DND-41 (cell line): ENCODE measurements at regions not wholly inside any gene's neighbourhood (a gene's known extent, or its start where the extent isn't known, plus 50 kb on each side); places are given as distances from the start of the nearest gene placed in this dataset.

ENCODE experiments used
- EZH2 ChIP-seq: IDR thresholded peaks from 3 replicates; pipeline ENCODE4 v1.6.1; 2012; ENCODE audit warnings: borderline replicate concordance, low read depth, mild to moderate bottlenecking, moderate library complexity, low read length, inconsistent platforms; ENCODE audit not compliant: severe bottlenecking
- TF ChIP-seq, protein P1 (sequence below): IDR thresholded peaks from 2 replicates; pipeline ENCODE4 v1.5.1; 2012; ENCODE audit warnings: borderline replicate concordance, low read length, moderate library complexity, mild to moderate bottlenecking; ENCODE audit not compliant: poor library complexity, severe bottlenecking; ENCODE audit errors: extremely low read depth

- TF ChIP-seq, protein P1, sequence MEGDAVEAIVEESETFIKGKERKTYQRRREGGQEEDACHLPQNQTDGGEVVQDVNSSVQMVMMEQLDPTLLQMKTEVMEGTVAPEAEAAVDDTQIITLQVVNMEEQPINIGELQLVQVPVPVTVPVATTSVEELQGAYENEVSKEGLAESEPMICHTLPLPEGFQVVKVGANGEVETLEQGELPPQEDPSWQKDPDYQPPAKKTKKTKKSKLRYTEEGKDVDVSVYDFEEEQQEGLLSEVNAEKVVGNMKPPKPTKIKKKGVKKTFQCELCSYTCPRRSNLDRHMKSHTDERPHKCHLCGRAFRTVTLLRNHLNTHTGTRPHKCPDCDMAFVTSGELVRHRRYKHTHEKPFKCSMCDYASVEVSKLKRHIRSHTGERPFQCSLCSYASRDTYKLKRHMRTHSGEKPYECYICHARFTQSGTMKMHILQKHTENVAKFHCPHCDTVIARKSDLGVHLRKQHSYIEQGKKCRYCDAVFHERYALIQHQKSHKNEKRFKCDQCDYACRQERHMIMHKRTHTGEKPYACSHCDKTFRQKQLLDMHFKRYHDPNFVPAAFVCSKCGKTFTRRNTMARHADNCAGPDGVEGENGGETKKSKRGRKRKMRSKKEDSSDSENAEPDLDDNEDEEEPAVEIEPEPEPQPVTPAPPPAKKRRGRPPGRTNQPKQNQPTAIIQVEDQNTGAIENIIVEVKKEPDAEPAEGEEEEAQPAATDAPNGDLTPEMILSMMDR, result no peak
- no peak for TF ChIP-seq EZH2
Observed at GRCh38 chr15:46232471-46232870, 597.6 kb downstream of the SQOR start.
